Lower leg skin (tissue), 4 donors: ENCODE measurements at regions not wholly inside any gene's neighbourhood (a gene's known extent, or its start where the extent isn't known, plus 50 kb on each side); places are given as distances from the start of the nearest gene placed in this dataset.

Experiments used
- DNase-seq, 2 donors: peaks; one replicate each; pipeline ENCODE4 v3.0.0-alpha.2; 2019; ENCODE audit warnings: low spot score in 2 of 2
- H3K4me3 ChIP-seq: fragments of 200-600 bp; sonication (generic); 2 replicates; pipeline ENCODE4 v1.5.1; 2017; ENCODE audit warnings: mild to moderate bottlenecking, low read depth; ENCODE audit not compliant: poor library complexity, severe bottlenecking
- CTCF ChIP-seq, 3 donors: fragments of 450-650 bp; IDR thresholded peaks; one replicate each; pipeline ENCODE4 v1.5.1; 2016; ENCODE audit warnings: antibody characterized with exemption in 3 of 3, mild to moderate bottlenecking in 3 of 3, moderate library complexity in 2 of 3
- POLR2A ChIP-seq, 2 donors: fragments of 450-650 bp; IDR thresholded peaks; one replicate each; pipeline ENCODE4 v1.6.1; 2016 to 2017; ENCODE audit warnings: antibody characterized with exemption in 2 of 2, mild to moderate bottlenecking in 1 of 2, moderate library complexity in 1 of 2
- WGBS, 2 donors: methylation state at CpG; one replicate each; pipeline ENCODE4 v1.1.5; 2018; 5-methylcytosine and 5-hydroxymethylcytosine counted together
- intact Hi-C: fragments of 100-400 bp; cut with DNase I; formaldehyde crosslinking; loops from one replicate; pipeline ENCODE4 v1.15.0; 2023; ENCODE audit warnings: low total_unique reads

DNA sequence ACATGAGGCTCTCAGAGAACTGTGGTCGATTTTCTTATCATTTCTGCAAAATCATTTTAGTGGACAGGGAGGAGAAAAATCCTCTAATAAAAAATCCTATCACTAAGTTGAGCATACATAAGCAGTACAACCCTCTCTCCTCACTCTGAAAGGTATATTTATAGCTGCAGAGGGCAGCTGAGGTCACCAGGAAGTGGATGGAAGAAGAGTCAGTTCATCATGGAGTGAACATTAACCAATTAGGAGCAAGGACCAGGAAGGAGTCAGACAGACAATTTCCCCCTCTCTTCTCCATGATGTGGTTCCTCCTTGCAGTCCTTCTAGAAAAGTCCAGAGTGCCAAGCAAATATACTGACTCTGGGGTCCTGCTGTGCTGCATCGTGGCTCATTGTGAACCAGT is 253.7 kb downstream of the TOX3 start:
- intact Hi-C loops, result no loop called here
- no peak overlapping the region for H3K4me3 ChIP-seq
- DNase-seq, result no peak
- WGBS, 2 donors, result 54 to 71% methylated on average over 2 of the region's 2 CpGs
- TF ChIP-seq POLR2A (IDR thresholded peaks at IDR 0.05) (no peak), CTCF (IDR thresholded peaks at IDR 0.05) (no peak)

DNA sequence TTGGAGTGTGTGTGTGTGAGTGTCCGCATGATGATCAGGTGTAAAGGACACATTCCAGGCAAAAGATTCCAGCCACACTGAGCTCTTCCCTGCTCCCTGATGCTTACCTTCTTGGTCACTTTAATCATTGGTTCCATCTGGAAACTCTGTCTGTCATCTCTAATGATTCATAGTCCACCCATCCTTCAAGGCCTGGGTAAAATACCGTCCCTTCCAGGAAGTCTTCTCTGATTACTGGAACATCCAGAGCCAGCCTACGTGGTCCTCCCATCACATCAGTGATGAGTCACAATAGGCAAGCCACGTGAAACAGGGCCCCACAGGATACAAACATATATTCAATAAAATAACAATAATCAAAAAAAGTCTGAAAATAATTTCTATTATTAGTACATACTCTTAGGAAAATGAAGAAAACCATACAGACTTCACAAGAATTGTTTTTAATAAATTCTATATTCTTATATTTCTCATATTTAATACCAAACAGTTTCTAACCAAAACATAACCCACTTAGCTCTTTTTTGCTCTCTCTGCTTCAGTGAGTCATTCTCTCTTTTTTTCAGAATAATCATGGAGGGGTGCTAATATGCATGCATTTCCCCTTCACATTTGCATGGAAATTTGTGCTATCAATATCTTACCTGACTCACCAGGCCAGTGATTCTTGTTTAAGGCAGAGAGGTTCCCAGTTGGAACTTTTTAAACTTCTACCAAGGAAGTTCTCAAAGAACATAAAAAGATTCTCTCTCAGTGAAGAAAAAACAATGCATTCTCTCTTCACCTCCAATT is 263.2 kb downstream of the TOX3 start:
- intact Hi-C loops, result no loop called here
- no peak for TF ChIP-seq CTCF (IDR thresholded peaks at IDR 0.05)
- TF ChIP-seq POLR2A (IDR thresholded peaks at IDR 0.05), result no peak
- no peak for DNase-seq
- H3K4me3 ChIP-seq, result no peak overlapping the region
- 77 to 79% methylated on average over 4 of the region's 4 CpGs for WGBS, 2 donors

DNA sequence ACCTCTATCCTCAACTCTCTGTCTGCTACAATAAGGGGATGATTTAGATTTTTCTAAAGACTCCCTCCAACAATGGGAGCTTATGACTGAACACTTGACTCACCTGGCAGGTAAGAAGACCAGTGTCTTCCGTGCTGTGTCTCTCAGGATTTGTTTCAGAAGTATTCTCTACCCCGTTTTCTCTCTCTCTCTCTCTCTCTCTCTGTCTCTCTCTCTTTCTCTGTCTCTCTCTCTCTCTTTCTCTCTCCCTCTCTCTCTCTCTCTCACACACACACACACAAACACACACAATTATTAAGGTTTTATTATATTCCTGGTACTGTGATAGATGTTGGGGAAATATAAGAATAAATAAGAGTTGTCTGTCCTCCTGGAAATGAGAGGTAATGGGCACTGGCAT is 263.9 kb downstream of the TOX3 start:
- TF ChIP-seq POLR2A (IDR thresholded peaks at IDR 0.05), result no peak
- no peak for TF ChIP-seq CTCF (IDR thresholded peaks at IDR 0.05)
- no peak for DNase-seq
- no peak overlapping the region for H3K4me3 ChIP-seq
- WGBS, 2 donors, result 85% methylated on average over 2 of the region's 2 CpGs
- intact Hi-C loops, result no loop called here

GRCh38 chr16:52280086-52280485 is 266.9 kb downstream of the TOX3 start:
- TF ChIP-seq POLR2A (IDR thresholded peaks at IDR 0.05) (no peak), CTCF (IDR thresholded peaks at IDR 0.05) (no peak)
- no peak for DNase-seq
- 67 to 71% methylated on average over 1 of the region's 1 CpG for WGBS, 2 donors

GRCh38 chr16:52271088-52271750 is 275.7 kb downstream of the TOX3 start:
- no peak for DNase-seq
- TF ChIP-seq POLR2A (IDR thresholded peaks at IDR 0.05), result no peak
- TF ChIP-seq CTCF (IDR thresholded peaks at IDR 0.05), result no peak
- intact Hi-C loops, result no loop called here
- H3K4me3 ChIP-seq, result no peak overlapping the region
- WGBS, 2 donors, result 83 to 84% methylated on average over 4 of the region's 4 CpGs

More at GRCh38 chr16:52280086-52280485, 266.9 kb downstream of the TOX3 start:
- H3K4me3 ChIP-seq, result no peak overlapping the region
- intact Hi-C loops, result no loop called here
